ENCODE measurements at regions not wholly inside any gene's neighbourhood (a gene's known extent, or its start where the extent isn't known, plus 50 kb on each side); places are given as distances from the start of the nearest gene placed in this dataset.

- no peak for DNase-seq
These were observed 88.4 kb downstream of the CTTN start for GRCh38 chr11:70486731-70487130.

- DNase-seq: no peak
These were observed 88.8 kb downstream of the CTTN start for GRCh38 chr11:70487160-70487559.

- no peak for DNase-seq
These were observed 89.4 kb downstream of the CTTN start for GRCh38 chr11:70487756-70488155.

GRCh38 chr11:70488171-70488703, 89.9 kb downstream of the CTTN start:
- no peak for DNase-seq

DNA sequence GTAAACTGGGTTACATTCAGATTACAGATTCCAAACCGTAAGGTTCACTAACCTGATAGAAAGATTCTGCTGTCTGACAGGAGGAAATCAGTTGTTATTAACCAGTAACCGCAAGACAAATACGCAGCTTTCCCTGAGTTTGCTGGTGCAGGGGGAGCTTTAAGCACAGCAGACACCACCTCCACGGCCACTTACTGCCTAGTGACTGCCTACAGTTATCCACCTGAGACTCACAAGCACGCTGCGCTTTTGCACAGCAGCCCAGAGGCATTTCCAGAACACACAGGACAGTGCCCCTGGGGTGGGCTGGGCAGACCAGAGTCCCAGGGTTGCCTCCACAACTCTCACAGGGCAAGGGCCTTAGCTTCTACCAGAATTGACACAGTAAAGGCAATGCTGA, 90.9 kb downstream of the CTTN start:
- no peak for DNase-seq

DNA sequence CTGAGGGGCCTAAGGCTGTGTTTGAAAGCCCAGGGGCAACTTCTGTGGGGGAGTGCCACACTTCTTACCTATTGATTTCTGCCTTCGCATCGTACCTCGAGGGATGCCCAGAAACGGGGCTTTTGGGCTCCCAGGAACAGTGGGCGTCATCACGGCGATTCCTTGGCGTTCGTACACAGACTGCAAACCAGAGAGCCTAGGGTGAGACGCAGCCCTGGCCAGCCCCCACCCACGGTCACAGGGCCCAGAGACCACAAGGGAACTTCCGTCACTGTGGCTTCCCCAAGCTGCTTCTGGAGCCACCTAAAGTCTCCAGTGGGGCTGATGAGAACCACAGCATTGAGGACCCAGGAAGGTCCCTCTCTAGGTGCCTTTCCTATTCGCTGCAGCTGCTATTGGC, 91.9 kb downstream of the CTTN start:
- no peak for DNase-seq

DNA sequence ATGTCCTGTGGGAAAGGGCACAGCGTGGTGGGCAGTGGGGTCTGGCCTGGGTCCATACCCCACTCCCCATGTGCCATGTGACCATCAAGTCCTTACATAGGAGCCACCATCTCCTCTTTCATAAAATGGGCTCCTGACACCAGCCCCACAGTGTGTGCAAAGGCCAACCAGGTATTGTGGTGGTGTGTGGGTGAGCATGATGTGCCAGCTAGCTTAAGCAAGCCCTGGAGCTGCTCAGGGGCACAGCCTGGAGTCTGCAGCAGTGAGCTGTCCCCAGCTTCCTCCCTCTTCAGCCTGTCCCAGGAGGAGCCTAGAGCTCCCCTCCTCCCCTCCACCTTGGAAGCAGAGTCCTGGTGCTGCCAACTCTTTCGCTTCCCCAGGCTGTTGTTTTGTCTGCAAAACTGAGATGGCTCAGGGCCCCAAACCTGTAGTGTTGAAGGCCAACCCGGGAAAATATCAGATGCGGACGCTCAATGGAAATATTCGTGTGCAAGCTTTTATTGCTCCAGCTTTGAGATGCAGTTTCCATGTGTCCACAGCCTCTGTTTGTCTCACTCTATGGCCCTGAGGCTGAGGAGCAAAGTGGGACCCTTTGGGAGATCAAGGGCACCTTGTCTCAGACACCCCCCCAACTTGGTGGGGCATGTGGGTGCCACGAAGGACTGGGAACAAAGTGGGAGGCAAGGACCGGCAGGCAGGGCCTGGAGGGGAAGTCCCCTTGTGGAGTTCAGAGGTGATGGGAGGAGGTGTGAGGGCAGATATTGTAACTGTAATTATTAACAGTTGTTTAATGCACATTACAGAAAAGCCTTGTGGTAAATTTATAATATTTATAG, 92.6 kb downstream of the CTTN start:
- no peak for DNase-seq

- no peak for DNase-seq
These were observed 93.6 kb downstream of the CTTN start for GRCh38 chr11:70491696-70492472.

GRCh38 chr11:70493089-70493474, 94.8 kb downstream of the CTTN start:
- DNase-seq: no peak

DNA sequence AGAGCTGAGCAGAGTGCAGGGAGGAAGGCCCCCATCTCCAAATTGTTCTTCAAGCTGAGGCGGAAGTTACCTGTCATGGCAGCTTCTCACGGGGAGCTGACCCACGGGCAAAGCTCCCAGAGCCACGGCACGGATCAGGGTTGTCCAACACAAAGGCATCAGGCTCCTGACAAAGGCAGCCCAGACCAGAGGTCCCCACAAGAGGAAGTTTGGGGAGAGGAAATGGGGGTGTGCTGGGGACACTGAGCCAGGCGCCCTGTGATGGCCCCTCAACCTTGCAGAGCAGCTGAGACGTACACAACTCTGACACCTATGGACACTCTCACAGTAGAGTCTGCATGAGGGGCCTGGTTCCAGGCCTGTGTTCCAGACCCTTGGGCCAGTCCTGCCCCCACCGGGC, 95.6 kb downstream of the CTTN start:
- DNase-seq: no peak

GRCh38 chr11:70494559-70495350, 96.4 kb downstream of the CTTN start:
- DNase-seq: no peak

- no peak for DNase-seq
These were observed 97.3 kb downstream of the CTTN start for GRCh38 chr11:70495351-70496310.

DNA sequence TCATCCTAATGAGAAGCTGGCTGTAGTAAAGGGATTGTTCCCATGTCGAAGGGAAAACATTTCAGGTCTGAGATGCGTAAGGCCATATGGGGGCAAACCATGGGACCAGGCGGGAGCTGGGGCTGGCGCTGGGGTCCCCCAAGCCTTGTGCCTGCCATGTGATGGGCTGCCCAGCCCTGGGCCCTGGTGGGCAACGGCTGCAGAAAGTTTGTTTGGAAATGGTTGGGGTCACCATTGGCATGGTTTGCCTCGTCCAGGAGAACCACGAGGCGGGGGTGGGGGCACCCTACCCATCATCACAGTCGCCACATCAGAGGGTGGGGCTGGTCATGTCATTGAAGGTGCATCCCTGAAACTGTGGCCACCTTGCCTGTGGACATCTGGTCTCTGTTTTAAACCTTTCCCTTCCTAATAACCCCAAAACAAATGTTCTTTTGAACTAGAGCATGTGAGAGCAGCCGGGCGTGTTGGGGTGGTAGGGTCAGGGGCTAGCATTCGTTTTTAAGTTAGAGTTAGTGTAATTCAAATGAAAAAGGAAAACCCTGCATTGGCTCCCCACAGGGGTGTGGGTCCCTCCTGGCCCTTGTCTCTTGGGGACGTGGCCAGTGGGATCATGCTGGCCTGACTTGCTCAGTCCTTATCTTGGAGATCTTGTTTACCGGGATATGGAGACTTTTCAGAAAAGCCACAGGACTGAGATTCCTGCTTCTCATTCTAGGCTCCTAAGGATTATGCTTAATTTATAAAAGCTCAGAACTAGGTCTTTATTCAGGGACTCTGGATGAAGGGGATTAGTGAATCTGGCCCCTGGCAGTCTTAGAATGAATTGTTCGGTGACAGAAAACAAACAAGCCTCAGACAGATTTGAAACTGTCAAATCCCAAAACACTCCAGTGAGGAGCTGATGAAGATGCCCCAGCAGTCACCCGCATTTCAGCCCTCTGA, 98.5 kb downstream of the CTTN start:
- DNase-seq: no peak

GRCh38 chr11:70497536-70498075, 99.3 kb downstream of the CTTN start:
- DNase-seq: no peak

- DNase-seq: no peak
These were observed 99.8 kb downstream of the CTTN start for GRCh38 chr11:70498171-70498571.

- no peak for DNase-seq
These were observed 100.9 kb downstream of the CTTN start for GRCh38 chr11:70498976-70499801.

DNA sequence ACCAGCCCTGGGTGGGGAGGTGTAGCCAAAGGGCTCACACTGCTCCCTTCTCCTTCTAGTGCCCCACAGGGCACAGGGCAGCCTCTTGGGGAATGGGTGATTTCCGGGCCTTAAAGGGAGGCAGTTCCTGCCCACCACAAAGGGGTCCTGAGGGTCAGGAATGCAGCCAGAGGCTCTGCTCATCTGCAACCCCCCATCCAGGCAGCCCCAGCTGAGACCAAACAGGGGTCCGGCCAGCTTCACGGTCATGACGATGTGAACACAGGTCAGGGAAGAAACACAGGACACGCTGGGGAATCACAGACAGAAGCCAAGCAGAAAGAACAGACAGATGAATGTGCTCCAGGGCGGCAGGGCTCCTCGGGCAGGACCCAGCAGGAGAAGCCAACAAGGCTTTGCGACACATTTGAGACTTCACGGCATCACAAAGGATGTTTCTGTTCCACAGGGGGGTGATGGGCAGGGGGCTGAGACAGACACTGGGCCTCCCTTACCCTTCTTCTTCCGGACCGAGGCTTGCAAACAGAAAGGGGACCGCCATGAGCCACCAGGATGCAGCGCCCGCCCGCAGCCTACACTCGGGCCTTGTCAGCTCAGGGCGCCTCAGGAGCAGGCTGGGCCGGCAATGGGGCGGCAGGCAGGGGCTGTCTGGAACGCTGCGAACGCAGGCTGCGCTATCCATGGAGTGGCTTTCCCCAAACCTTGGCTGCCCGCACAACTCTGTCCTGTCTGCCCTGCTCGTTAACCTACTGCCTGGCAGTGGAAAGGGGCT, 101.9 kb downstream of the CTTN start:
- DNase-seq: no peak

GRCh38 chr11:70501051-70501901, 102.9 kb downstream of the CTTN start:
- no peak for DNase-seq

All from T1000 (cell line).